ENCODE measurements at regions not wholly inside any gene's neighbourhood (a gene's known extent, or its start where the extent isn't known, plus 50 kb on each side); places are given as distances from the start of the nearest gene placed in this dataset.

- no peak for TF ChIP-seq CTCF (IDR thresholded peaks at IDR 0.05)
- Mint-ChIP-seq H3K27me3 (ENCODE audit: insufficient read depth) (no peaks in the 10 kb centered on the region), H3K9me3 (peaks cover 23% of the 10 kb centered on the region), H3K36me3 (ENCODE audit: low read depth) (no peaks in the 10 kb centered on the region), H3K4me1 (ENCODE audit: low read depth) (no peaks in the 10 kb centered on the region), H3K27ac (no peak overlapping the region), H3K4me3 (no peak overlapping the region)
- no peak for DNase-seq
Measured at GRCh38 chr1:90474731-90475130, 242.4 kb downstream of the BARHL2 start.

DNA sequence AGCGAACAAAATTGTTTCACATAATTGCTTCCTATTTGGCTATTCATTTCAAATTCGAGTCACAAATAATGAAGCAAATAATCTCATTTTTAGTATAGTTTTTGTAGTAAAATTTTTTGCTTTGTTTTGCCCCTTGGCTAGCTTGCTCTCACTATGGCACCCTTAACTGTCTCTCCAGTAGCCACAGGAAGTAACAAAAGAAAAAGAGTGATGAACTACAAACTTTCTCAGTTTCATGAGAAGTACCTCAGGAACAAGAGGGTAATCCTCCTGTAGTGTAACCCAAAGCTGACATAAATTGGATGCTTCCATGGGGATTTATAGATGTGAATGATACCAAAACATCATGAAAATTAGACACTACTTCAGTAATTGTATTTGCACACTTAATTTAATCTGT lies 242.9 kb downstream of the BARHL2 start:
- TF ChIP-seq CTCF (IDR thresholded peaks at IDR 0.05): no peak
- no peak overlapping the region for H3K4me3 Mint-ChIP-seq
- DNase-seq: no peak
- no peaks in the 10 kb centered on the region for H3K36me3 Mint-ChIP-seq (ENCODE audit: low read depth)
- peaks cover 23% of the 10 kb centered on the region for H3K9me3 Mint-ChIP-seq
- no peak overlapping the region for H3K27ac Mint-ChIP-seq
- no peaks in the 10 kb centered on the region for H3K4me1 Mint-ChIP-seq (ENCODE audit: low read depth)
- H3K27me3 Mint-ChIP-seq (ENCODE audit: insufficient read depth): no peaks in the 10 kb centered on the region

GRCh38 chr1:90472775-90473174 lies 244.3 kb downstream of the BARHL2 start:
- H3K4me3 Mint-ChIP-seq: no peak overlapping the region
- H3K36me3 Mint-ChIP-seq (ENCODE audit: low read depth): no peaks in the 10 kb centered on the region
- H3K4me1 Mint-ChIP-seq (ENCODE audit: low read depth): no peaks in the 10 kb centered on the region
- peaks cover 31% of the 10 kb centered on the region for H3K9me3 Mint-ChIP-seq
- no peak overlapping the region for H3K27ac Mint-ChIP-seq
- no peak for TF ChIP-seq CTCF (IDR thresholded peaks at IDR 0.05)
- DNase-seq: no peak
- H3K27me3 Mint-ChIP-seq (ENCODE audit: insufficient read depth): no peaks in the 10 kb centered on the region

GRCh38 chr1:90459570-90459969 lies 257.5 kb downstream of the BARHL2 start:
- no peaks in the 10 kb centered on the region for H3K27me3 Mint-ChIP-seq (ENCODE audit: insufficient read depth)
- H3K9me3 Mint-ChIP-seq: peaks cover 19% of the 10 kb centered on the region
- H3K27ac Mint-ChIP-seq: no peak overlapping the region
- no peaks in the 10 kb centered on the region for H3K36me3 Mint-ChIP-seq (ENCODE audit: low read depth)
- no peak for DNase-seq
- no peak for TF ChIP-seq CTCF (IDR thresholded peaks at IDR 0.05)
- no peak overlapping the region for H3K4me3 Mint-ChIP-seq
- no peaks in the 10 kb centered on the region for H3K4me1 Mint-ChIP-seq (ENCODE audit: low read depth)

GRCh38 chr1:90457985-90458384 lies 259.1 kb downstream of the BARHL2 start:
- H3K4me3 Mint-ChIP-seq: no peak overlapping the region
- H3K4me1 Mint-ChIP-seq (ENCODE audit: low read depth): no peaks in the 10 kb centered on the region
- no peak for DNase-seq
- H3K27ac Mint-ChIP-seq: no peak overlapping the region
- TF ChIP-seq CTCF (IDR thresholded peaks at IDR 0.05): no peak
- H3K36me3 Mint-ChIP-seq (ENCODE audit: low read depth): no peaks in the 10 kb centered on the region
- peaks cover 19% of the 10 kb centered on the region for H3K9me3 Mint-ChIP-seq
- no peaks in the 10 kb centered on the region for H3K27me3 Mint-ChIP-seq (ENCODE audit: insufficient read depth)

- TF ChIP-seq CTCF (IDR thresholded peaks at IDR 0.05): no peak
- Mint-ChIP-seq H3K9me3 (peaks cover 15% of the 10 kb centered on the region), H3K27me3 (ENCODE audit: insufficient read depth) (no peaks in the 10 kb centered on the region), H3K4me3 (no peak overlapping the region), H3K27ac (no peak overlapping the region), H3K36me3 (ENCODE audit: low read depth) (no peaks in the 10 kb centered on the region), H3K4me1 (ENCODE audit: low read depth) (no peaks in the 10 kb centered on the region)
- no peak for DNase-seq
Measured at GRCh38 chr1:90452491-90452890, 264.6 kb downstream of the BARHL2 start.

Data from HFFc6 (cell line).